Tibial artery (tissue), 4 donors: ENCODE measurements at regions not wholly inside any gene's neighbourhood (a gene's known extent, or its start where the extent isn't known, plus 50 kb on each side); places are given as distances from the start of the nearest gene placed in this dataset.

ENCODE experiments used
- DNase-seq, 2 donors: peaks; one replicate each; pipeline ENCODE4 v3.0.0-alpha.2; 2019
- H3K27ac ChIP-seq, 2 donors: fragments of 200-600 bp; sonication (generic) in 1 of 2; 1 replicate in 1 of 2; 2 replicates in 1 of 2; pipeline ENCODE4 v1.5.1; 2018 to 2019; ENCODE audit warnings: mild to moderate bottlenecking in 1 of 2
- H3K27me3 ChIP-seq, 2 donors: fragments of 200-600 bp; sonication (generic) in 1 of 2; one replicate each; pipeline versions ENCODE4 v1.5.1 to v1.6.0; 2016 to 2019
- H3K36me3 ChIP-seq, 3 donors: fragments of 200-600 bp; sonication (generic) in 2 of 3; one replicate each; pipeline ENCODE4 v1.5.1; 2016 to 2019; ENCODE audit warnings: mild to moderate bottlenecking in 2 of 3
- H3K4me1 ChIP-seq, 4 donors: fragments of 200-600 bp; sonication (generic) in 2 of 4; 1 replicate in 3 of 4; 2 replicates in 1 of 4; pipeline ENCODE4 v1.5.1; 2016 to 2019
- H3K4me3 ChIP-seq, 2 donors: fragments of 200-600 bp; sonication (generic) in 1 of 2; 1 replicate in 1 of 2; 2 replicates in 1 of 2; pipeline ENCODE4 v1.5.1; 2018 to 2019; ENCODE audit warnings: mild to moderate bottlenecking in 2 of 2
- H3K9me3 ChIP-seq, 3 donors: fragments of 200-600 bp; sonication (generic) in 1 of 3; one replicate each; pipeline ENCODE4 v1.5.1; 2016 to 2019
- intact Hi-C: fragments of 100-400 bp; cut with DNase I; formaldehyde crosslinking; loops from one replicate; pipeline ENCODE4 v1.15.0; 2023; ENCODE audit warnings: low total_unique reads
- TF ChIP-seq, protein P1 (sequence below), 2 experiments: fragments of 200-600 bp in 1 of 2; fragments of 450-650 bp in 1 of 2; IDR thresholded peaks; one replicate each; pipeline ENCODE4 v1.5.1; 2017 to 2019; ENCODE audit warnings: antibody characterized with exemption in 2 of 2, mild to moderate bottlenecking in 1 of 2, moderate library complexity in 1 of 2

DNA sequence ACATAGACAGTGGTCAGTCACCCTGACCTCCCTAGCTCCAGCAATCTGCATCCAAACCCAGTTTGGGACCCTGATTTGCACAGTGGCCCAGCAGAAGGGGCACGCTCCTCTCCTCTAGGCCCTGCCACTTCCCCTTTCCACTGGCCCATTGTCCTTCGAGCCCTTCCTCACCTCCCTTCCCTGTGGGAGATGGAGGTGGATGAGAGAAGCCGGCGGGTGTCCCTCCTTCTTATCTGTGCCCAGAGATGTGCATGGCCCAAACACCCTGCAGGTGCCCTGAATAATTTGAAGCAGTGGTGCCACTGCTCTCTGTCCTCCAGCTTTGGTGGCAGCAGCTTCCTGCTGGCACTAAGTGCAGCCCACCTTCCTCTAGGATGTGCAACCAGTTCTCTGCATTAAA, 140.0 kb downstream of the BARX1 start:
- Histone ChIP-seq H3K4me1 (no peaks in the 10 kb centered on the region), H3K27me3 (peaks cover 0 to 38% of the 10 kb centered on the region in 2 donors), H3K9me3 (no peaks in the 10 kb centered on the region), H3K36me3 (no peaks in the 10 kb centered on the region), H3K27ac (no peak overlapping the region), H3K4me3 (no peak overlapping the region)
- DNase-seq = no peak
- TF ChIP-seq, protein P1, sequence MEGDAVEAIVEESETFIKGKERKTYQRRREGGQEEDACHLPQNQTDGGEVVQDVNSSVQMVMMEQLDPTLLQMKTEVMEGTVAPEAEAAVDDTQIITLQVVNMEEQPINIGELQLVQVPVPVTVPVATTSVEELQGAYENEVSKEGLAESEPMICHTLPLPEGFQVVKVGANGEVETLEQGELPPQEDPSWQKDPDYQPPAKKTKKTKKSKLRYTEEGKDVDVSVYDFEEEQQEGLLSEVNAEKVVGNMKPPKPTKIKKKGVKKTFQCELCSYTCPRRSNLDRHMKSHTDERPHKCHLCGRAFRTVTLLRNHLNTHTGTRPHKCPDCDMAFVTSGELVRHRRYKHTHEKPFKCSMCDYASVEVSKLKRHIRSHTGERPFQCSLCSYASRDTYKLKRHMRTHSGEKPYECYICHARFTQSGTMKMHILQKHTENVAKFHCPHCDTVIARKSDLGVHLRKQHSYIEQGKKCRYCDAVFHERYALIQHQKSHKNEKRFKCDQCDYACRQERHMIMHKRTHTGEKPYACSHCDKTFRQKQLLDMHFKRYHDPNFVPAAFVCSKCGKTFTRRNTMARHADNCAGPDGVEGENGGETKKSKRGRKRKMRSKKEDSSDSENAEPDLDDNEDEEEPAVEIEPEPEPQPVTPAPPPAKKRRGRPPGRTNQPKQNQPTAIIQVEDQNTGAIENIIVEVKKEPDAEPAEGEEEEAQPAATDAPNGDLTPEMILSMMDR (IDR thresholded peaks at IDR 0.05) = no peak
- intact Hi-C loops = no loop called here

DNA sequence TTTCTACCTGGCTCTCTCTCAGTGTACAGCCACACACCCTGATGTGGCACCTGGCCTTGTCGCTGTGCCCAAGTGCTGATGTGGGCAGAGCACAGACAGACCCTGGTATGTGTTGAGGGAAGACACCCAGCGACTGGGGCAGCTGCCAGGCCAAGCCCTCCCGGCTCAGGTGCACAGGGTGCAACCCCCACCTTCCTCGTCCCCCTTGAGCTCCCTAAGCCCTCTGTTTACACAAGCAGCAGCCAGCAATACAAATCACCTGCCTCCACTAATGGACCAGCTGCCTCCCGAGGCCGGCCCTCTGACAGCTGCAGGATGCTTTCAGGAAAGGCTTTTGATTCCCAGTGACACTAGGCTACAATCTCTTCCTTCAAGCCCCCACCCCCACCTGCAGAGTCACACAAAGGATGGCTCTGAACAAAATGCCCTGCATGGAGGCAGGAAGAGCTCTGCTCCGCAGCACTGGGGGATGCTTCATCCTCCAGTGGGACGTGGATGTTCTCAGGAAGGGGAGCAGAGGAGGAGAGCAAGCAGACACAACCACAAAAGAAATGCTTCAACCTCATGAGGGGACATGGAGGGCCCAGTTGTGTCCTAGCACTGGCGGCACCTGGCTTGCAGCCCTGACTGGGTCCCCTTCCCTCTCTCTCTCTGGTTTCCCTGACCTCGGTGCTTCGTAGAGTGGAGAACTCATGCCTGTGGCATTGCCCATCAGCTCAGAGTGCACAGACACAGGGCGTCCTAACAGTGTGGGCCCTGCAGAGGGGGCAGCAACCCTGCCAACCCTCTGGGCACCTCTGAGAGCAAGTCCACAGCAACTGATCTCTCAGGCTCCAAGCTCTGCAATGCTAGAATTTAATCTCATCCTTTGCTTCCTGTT, 140.8 kb downstream of the BARX1 start:
- TF ChIP-seq, protein P1 (IDR thresholded peaks at IDR 0.05) = no peak
- Histone ChIP-seq H3K9me3 (no peaks in the 10 kb centered on the region), H3K27ac (no peak overlapping the region), H3K27me3 (peaks cover 0 to 35% of the 10 kb centered on the region in 2 donors), H3K4me3 (no peak overlapping the region), H3K4me1 (no peaks in the 10 kb centered on the region), H3K36me3 (no peaks in the 10 kb centered on the region)
- no peak for DNase-seq
- intact Hi-C loops = no loop called here

DNA sequence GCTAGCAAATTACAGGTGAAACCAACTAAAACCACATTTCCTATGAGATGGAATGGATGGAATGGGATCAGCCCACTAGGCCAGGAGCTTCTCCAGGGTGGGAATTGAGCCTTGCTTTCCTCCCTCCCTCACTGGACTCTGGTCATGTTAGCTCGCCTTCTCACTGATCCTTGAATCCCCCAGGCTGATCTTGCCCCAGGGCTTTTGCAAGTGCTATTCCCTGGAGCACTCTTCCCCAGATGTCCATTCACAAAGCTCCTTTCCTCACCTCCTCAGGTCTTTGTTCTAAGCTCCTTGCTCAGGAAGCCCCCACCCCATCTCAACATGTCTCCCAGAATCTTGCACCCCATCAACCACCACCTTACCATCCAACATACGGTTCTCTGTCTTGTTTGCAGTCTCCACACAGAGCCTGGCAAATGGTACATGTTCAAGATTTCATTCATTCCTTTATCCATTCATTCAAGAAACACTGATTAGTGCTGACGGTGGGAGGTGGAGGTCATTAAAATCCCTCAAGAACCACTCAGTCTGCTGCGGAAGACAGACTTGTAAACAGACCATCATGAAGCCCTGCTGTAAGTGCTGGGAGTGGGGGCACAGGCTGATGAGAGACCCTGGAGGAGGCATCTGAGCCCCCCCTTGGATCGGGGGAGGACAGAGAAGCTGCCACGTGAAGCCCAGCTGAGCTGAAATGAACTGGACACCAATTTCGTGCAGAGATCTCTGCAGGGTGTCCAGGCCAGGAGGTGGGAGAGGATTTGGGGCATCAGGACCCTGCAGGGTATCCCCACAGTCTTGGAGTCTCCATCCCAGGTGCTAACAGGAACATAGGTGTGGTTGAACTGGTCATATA, 141.7 kb downstream of the BARX1 start:
- H3K4me3 ChIP-seq = no peak overlapping the region
- no peaks in the 10 kb centered on the region for H3K36me3 ChIP-seq
- H3K27me3 ChIP-seq = peaks cover 0 to 26% of the 10 kb centered on the region in 2 donors
- no peak for DNase-seq
- no peaks in the 10 kb centered on the region for H3K4me1 ChIP-seq
- no peaks in the 10 kb centered on the region for H3K9me3 ChIP-seq
- no peak overlapping the region for H3K27ac ChIP-seq
- TF ChIP-seq, protein P1 (IDR thresholded peaks at IDR 0.05) = no peak
- intact Hi-C loops = no loop called here

DNA sequence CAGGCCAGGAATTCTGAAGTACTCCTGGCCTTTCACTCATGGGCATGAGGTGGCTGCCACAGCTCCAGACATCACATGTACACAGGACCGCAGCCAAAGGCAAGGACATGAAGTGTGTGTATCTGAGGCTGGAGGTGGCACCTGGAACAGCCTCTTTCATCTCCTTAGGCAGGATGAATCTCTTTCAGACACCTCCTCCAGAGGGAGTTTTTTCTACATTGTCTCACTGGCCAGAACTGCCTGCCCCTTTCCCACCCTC, 142.8 kb downstream of the BARX1 start:
- DNase-seq = no peak
- no peaks in the 10 kb centered on the region for H3K9me3 ChIP-seq
- TF ChIP-seq, protein P1 (IDR thresholded peaks at IDR 0.05) = no peak
- intact Hi-C loops = no loop called here
- H3K4me3 ChIP-seq = no peak overlapping the region
- no peaks in the 10 kb centered on the region for H3K4me1 ChIP-seq
- H3K36me3 ChIP-seq = no peaks in the 10 kb centered on the region
- H3K27ac ChIP-seq = no peak overlapping the region
- H3K27me3 ChIP-seq = peaks cover 0 to 26% of the 10 kb centered on the region in 2 donors

DNA sequence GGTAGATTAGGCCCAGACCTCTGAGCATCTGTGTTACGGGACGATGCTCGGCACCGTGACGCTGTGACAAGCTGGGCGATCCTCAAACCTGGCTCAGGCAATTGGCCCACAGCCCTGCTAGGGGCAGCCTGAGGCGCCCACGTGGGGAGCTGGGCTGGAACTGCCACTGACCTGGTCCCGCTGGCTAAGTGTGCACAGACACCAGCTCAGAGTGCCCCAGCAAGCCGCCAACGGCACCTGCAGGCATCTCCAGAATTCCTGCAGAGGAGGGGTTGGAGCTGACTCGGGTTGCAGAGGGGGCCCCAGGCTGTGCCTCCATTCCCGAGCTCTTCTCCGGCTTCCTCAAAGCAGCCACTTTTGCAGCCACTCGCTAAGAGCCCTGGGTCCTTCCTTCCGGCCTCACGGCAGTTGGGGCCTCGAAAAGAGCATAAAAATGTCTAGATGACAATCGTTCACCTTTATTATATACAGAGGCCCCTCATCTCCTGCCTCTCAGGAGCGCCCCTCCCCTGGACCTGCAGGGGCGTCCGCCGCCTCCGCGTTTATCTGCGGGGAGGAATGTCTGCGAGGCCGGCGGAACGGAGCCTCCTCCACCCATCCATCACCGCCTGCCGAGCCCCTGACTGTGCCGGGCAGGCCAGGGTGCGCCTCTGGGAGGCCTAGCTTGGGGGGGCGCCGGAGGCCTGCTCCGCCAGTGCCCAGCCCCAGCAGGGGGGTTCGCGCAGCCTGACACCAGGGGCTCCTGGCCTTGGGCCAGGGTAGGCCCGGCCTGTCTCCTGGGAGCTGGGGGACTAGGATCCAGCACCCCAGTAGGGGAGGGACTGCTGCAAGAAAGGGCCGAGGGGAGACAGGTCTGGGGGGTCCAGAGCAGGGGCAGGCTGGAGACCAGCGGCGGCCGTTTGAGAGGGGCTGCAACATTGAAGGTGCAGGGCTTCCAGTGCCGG, 144.9 kb downstream of the BARX1 start:
- Histone ChIP-seq H3K4me1 (no peaks in the 10 kb centered on the region), H3K27ac (no peak overlapping the region), H3K9me3 (peaks cover 0 to under 1% (median 0%) of the 10 kb centered on the region in 3 donors), H3K36me3 (no peaks in the 10 kb centered on the region), H3K4me3 (no peak overlapping the region), H3K27me3 (peaks cover 0 to 26% of the 10 kb centered on the region in 2 donors)
- TF ChIP-seq, protein P1 (IDR thresholded peaks at IDR 0.05) = no peak
- intact Hi-C loops = no loop called here
- DNase-seq = no peak
